IMR-90 (cell line): ENCODE measurements at regions not wholly inside any gene's neighbourhood (a gene's known extent, or its start where the extent isn't known, plus 50 kb on each side); places are given as distances from the start of the nearest gene placed in this dataset.
A peak's percentile ranks its signal among the peaks of the same experiment; 100 is the strongest.

Source experiments
- ATAC-seq: fragments of 200-7000 bp; cut with Tn5 transposase; 2 replicates; pipeline ENCODE4 v1.9.1; 2020; ENCODE audit warnings: low read depth, mild to moderate bottlenecking, moderate library complexity
- BruUV-seq: library from RNA; stranded (reverse); fragments of 400-500 nt; replicated peaks from 2 replicates; lab custom pipeline; 2021; lab: Mats Ljungman, UMichigan
- CTCF ChIA-PET: fragments of 300-600 bp; formaldehyde crosslinking; extraction: SDS; loops from one replicate; lab custom pipeline; 2021; ENCODE audit warnings: antibody characterized with exemption; lab: Yijun Ruan, JAX
- POLR2A ChIA-PET: fragments of 300-600 bp; sonication (Branson Sonifier 250); formaldehyde crosslinking; loops from one replicate; lab custom pipeline; 2022; ENCODE audit warnings: antibody characterized with exemption; ENCODE audit not compliant: unreplicated experiment; lab: Charles Lee
- DNase-seq: peaks from one replicate; pipeline ENCODE4 v3.0.0; 2013
- H2AFZ ChIP-seq: replicated peaks from 2 replicates; pipeline ENCODE3; 2013; ENCODE audit warnings: low read length, mild to moderate bottlenecking; ENCODE audit not compliant: poor library complexity
- H2AK5ac ChIP-seq: 2 replicates; pipeline ENCODE4 v1.6.1; 2013; ENCODE audit warnings: low read depth, low read length, inconsistent platforms
- H2AK9ac ChIP-seq: replicated peaks from 2 replicates; pipeline ENCODE3; 2013; ENCODE audit warnings: mild to moderate bottlenecking, low read depth, low read length, moderate library complexity; ENCODE audit not compliant: poor library complexity
- H2BK120ac ChIP-seq: 2 replicates; pipeline ENCODE4 v1.6.1; 2013; ENCODE audit warnings: low read depth, low read length, inconsistent platforms
- H2BK15ac ChIP-seq: 3 replicates; pipeline ENCODE4 v1.6.1; 2013; ENCODE audit warnings: low read depth, low read length, inconsistent platforms
- H2BK20ac ChIP-seq: 2 replicates; pipeline ENCODE4 v1.6.1; 2013; ENCODE audit warnings: low read depth, mild to moderate bottlenecking, inconsistent platforms, low read length, moderate library complexity
- H2BK5ac ChIP-seq: 2 replicates; pipeline ENCODE4 v1.6.1; 2013; ENCODE audit warnings: mild to moderate bottlenecking, low read depth, low read length, inconsistent platforms; ENCODE audit not compliant: poor library complexity, severe bottlenecking
- H3K14ac ChIP-seq: replicated peaks from 2 replicates; pipeline ENCODE4 v1.6.1; 2013; ENCODE audit warnings: low read depth, low read length, inconsistent platforms
- H3K18ac ChIP-seq: 2 replicates; pipeline ENCODE4 v1.6.1; 2013; ENCODE audit warnings: low read depth, low read length, control low read depth
- H3K23ac ChIP-seq: 2 replicates; pipeline ENCODE4 v1.6.1; 2013; ENCODE audit warnings: low read depth, low read length, inconsistent platforms
- H3K27ac ChIP-seq: 2 replicates; pipeline ENCODE4 v1.5.1; 2013; ENCODE audit warnings: mild to moderate bottlenecking, control low read depth, low read length; ENCODE audit not compliant: insufficient read depth
- H3K27me3 ChIP-seq: 2 replicates; pipeline ENCODE4 v1.6.1; 2013; ENCODE audit warnings: low read length; ENCODE audit not compliant: control insufficient read depth, insufficient read depth
- H3K36me3 ChIP-seq: 2 replicates; pipeline ENCODE4 v1.6.1; 2013; ENCODE audit warnings: low read length, mixed read lengths; ENCODE audit not compliant: control insufficient read depth, insufficient read depth
- H3K4ac ChIP-seq: 2 replicates; pipeline ENCODE4 v1.6.1; 2013; ENCODE audit warnings: low read depth, low read length, inconsistent platforms
- H3K4me1 ChIP-seq: 2 replicates; pipeline ENCODE4 v1.6.1; 2013; ENCODE audit warnings: low read length, mixed read lengths; ENCODE audit not compliant: control insufficient read depth, insufficient read depth
- H3K4me2 ChIP-seq: 2 replicates; pipeline ENCODE4 v1.6.1; 2013; ENCODE audit warnings: low read depth, mild to moderate bottlenecking, control low read depth, low read length, moderate library complexity
- H3K4me3 ChIP-seq: 2 replicates; pipeline ENCODE4 v1.5.1; 2013; ENCODE audit warnings: low read depth, mild to moderate bottlenecking, control low read depth, low read length, moderate library complexity; ENCODE audit not compliant: insufficient read depth
- H3K56ac ChIP-seq: 2 replicates; pipeline ENCODE4 v1.6.1; 2013; ENCODE audit warnings: low read length, inconsistent platforms; ENCODE audit not compliant: insufficient read depth; ENCODE audit errors: extremely low read depth
- H3K79me1 ChIP-seq, 2 experiments: 2 replicates each; pipeline ENCODE4 v1.6.1; 2013; ENCODE audit warnings: low read length in 2 of 2, inconsistent platforms in 1 of 2, low read depth in 1 of 2
- H3K9ac ChIP-seq: 2 replicates; pipeline ENCODE4 v1.6.1; 2013; ENCODE audit warnings: low read depth, low read length, control low read depth
- H3K9me1 ChIP-seq: 2 replicates; pipeline ENCODE4 v1.6.1; 2013; ENCODE audit warnings: low read length, inconsistent platforms; ENCODE audit not compliant: insufficient read depth
- H3K9me3 ChIP-seq: 2 replicates; pipeline ENCODE4 v1.6.1; 2013; ENCODE audit warnings: low read length; ENCODE audit not compliant: control insufficient read depth, insufficient read depth
- H4K20me1 ChIP-seq: 2 replicates; pipeline ENCODE4 v1.6.1; 2013; ENCODE audit warnings: low read length, inconsistent platforms; ENCODE audit not compliant: insufficient read depth
- H4K5ac ChIP-seq: 2 replicates; pipeline ENCODE4 v1.6.1; 2013; ENCODE audit warnings: mild to moderate bottlenecking, low read depth, low read length, control low read depth
- H4K8ac ChIP-seq, 2 experiments: 2 replicates each; pipeline ENCODE4 v1.6.1; 2013; ENCODE audit warnings: low read depth in 2 of 2, low read length in 2 of 2, control low read depth in 1 of 2, inconsistent platforms in 1 of 2
- H4K91ac ChIP-seq: 2 replicates; pipeline ENCODE4 v1.6.1; 2013; ENCODE audit warnings: low read depth, low read length, inconsistent platforms; ENCODE audit not compliant: insufficient read depth
- CEBPB ChIP-seq: IDR thresholded peaks from 2 replicates; pipeline ENCODE4 v1.6.1; 2012; ENCODE audit warnings: low read depth, low read length, improper control_type of control experiment
- MAZ ChIP-seq: IDR thresholded peaks from 2 replicates; pipeline ENCODE4 v1.6.1; 2012; ENCODE audit warnings: low read depth, mild to moderate bottlenecking, low read length, improper control_type of control experiment, moderate library complexity, borderline replicate concordance
- WGBS, 2 experiments: methylation state at CpG; one replicate each; pipeline versions ENCODE4 v1.1.5 to v1.1.7; 2013; ENCODE audit warnings: missing lambda C conversion rate in 2 of 2; ENCODE audit not compliant: insufficient read length in 1 of 2; ENCODE audit errors: extremely low coverage in 2 of 2; 5-methylcytosine and 5-hydroxymethylcytosine counted together
- dilution Hi-C: fragments of 300-500 bp; cut with HindIII; formaldehyde crosslinking; loops from one replicate; pipeline ENCODE4 v1.14.3; 2018; ENCODE audit warnings: low sequenced_read_pairs; ENCODE audit not compliant: unreplicated experiment
- in situ Hi-C: fragments of 300-500 bp; cut with MboI; formaldehyde crosslinking; loops from 3 replicates; pipeline ENCODE4 v1.14.3; 2019; ENCODE audit warnings: low sequenced_read_pairs, inconsistent platforms, mixed read lengths
- intact Hi-C: fragments of 100-400 bp; cut with micrococcal nuclease; formaldehyde crosslinking; loops from 2 replicates; pipeline ENCODE4 v1.10.0; 2022

DNA sequence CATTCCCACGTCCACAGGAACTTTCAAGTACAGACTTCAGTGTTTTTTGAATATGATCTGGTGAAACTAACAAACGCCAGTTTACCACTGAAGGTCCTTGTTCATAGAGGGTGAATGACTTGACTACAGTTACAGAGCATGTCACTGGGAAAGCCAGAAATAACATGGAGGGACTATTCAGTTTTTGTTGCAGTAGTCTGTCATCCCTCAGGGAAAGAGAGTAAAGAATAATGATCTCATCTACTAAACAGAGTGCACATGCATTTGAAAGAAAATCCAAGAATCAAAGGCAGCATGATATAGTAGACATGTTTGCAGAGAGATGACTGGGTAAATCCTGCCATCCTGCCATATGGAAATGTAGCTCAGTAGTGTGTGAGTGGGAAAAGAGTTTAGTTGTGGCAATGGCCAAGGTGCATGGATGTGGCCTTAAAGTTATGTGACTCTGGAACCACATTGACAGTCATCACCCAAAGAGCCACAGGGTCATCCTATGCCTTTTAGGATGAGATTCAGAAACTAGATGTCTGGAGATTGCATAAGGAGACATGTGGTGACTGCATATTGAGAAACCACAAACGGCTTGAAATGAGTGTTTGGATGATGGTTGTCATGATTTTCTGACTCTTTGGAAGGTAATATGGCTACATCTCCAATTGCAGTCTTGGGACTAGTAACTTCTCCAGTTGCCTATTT lies 125.3 kb upstream of the ZEB2 start:
- no peak overlapping the region for H2BK15ac ChIP-seq
- H3K56ac ChIP-seq, result no peak overlapping the region
- DNase-seq, result peak; percentile 56
- no peak overlapping the region for H4K91ac ChIP-seq
- H4K5ac ChIP-seq, result no peak overlapping the region
- H3K36me3 ChIP-seq, result no peaks in the 10 kb centered on the region
- no peak overlapping the region for H3K4me3 ChIP-seq
- no peaks in the 10 kb centered on the region for H3K4me1 ChIP-seq
- H4K20me1 ChIP-seq, result no peaks in the 10 kb centered on the region
- BruUV-seq, result no TSS peak
- no peaks in the 10 kb centered on the region for H3K9me3 ChIP-seq
- in situ Hi-C loops, result no loop called here
- H2BK120ac ChIP-seq, result no peak overlapping the region
- CTCF ChIA-PET, result no interaction called here
- dilution Hi-C loops, result no loop called here
- no peak overlapping the region for H3K4me2 ChIP-seq
- no peak overlapping the region for H3K23ac ChIP-seq
- ATAC-seq, result no peak
- H4K8ac ChIP-seq, result no peak overlapping the region
- intact Hi-C loops, result no loop called here
- no peak overlapping the region for H3K9ac ChIP-seq
- no peak overlapping the region for H3K14ac ChIP-seq
- no peak overlapping the region for H2BK20ac ChIP-seq
- WGBS, 2 experiments, result no CpG with 5 or more reads among the region's 3 CpGs
- H3K4ac ChIP-seq, result no peak overlapping the region
- H3K27ac ChIP-seq, result no peak overlapping the region
- H2AK5ac ChIP-seq, result no peak overlapping the region
- H3K9me1 ChIP-seq, result no peaks in the 10 kb centered on the region
- H3K79me1 ChIP-seq, result no peaks in the 10 kb centered on the region
- H2AFZ ChIP-seq, result no peak overlapping the region
- no peak overlapping the region for H2BK5ac ChIP-seq
- POLR2A ChIA-PET, result no interaction called here
- no peak overlapping the region for H3K18ac ChIP-seq
- TF ChIP-seq MAZ, result no peak
- peak; percentile 51; the same call in 1 of the 2 replicates for TF ChIP-seq CEBPB
- no peaks in the 10 kb centered on the region for H3K27me3 ChIP-seq
- no peak overlapping the region for H2AK9ac ChIP-seq
